Right lobe of liver (tissue), 4 donors: ENCODE measurements at regions not wholly inside any gene's neighbourhood (a gene's known extent, or its start where the extent isn't known, plus 50 kb on each side); places are given as distances from the start of the nearest gene placed in this dataset.

Source experiments
- POLR2A ChIP-seq: fragments of 450-650 bp; IDR thresholded peaks from one replicate; pipeline ENCODE4 v1.6.1; 2017; ENCODE audit warnings: antibody characterized with exemption, mild to moderate bottlenecking
- TF ChIP-seq, protein P1 (sequence below), 4 donors: fragments of 200-600 bp in 3 of 4; fragments of 450-650 bp in 1 of 4; IDR thresholded peaks; one replicate each; pipeline versions ENCODE4 v1.5.1 to v1.8.0; 2016 to 2022; ENCODE audit warnings: antibody characterized with exemption in 4 of 4, mild to moderate bottlenecking in 2 of 4
- donor health status: DM: no; HTN: no; CAD: no.
- donor health status: DM: no; HTN: no; CAD: no.
- donor health status: DM: no; HTN: yes; CAD: no.

DNA sequence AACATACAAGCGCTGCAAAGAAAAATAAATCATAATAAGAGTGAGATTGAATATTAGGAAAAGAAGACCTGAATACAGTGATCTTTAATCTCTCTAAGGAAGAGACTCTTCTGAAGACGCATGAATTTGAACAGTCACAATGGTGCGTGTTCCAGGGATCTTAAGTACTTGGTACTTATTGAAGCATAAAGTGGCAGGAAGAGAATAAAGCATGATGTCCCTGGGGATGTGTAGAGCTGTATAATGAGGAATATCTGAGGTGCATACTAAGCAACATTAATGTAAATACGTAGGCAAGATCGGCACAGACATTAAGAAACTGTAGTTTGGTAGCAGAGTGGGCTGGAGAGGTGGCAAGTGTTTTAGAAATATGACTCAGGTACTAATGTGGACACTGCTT, 246.2 kb upstream of the MCTP2 start:
- TF ChIP-seq, protein P1, sequence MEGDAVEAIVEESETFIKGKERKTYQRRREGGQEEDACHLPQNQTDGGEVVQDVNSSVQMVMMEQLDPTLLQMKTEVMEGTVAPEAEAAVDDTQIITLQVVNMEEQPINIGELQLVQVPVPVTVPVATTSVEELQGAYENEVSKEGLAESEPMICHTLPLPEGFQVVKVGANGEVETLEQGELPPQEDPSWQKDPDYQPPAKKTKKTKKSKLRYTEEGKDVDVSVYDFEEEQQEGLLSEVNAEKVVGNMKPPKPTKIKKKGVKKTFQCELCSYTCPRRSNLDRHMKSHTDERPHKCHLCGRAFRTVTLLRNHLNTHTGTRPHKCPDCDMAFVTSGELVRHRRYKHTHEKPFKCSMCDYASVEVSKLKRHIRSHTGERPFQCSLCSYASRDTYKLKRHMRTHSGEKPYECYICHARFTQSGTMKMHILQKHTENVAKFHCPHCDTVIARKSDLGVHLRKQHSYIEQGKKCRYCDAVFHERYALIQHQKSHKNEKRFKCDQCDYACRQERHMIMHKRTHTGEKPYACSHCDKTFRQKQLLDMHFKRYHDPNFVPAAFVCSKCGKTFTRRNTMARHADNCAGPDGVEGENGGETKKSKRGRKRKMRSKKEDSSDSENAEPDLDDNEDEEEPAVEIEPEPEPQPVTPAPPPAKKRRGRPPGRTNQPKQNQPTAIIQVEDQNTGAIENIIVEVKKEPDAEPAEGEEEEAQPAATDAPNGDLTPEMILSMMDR (IDR thresholded peaks at IDR 0.05), result no peak
- TF ChIP-seq POLR2A, result no peak
